Non-pigmented ciliary epithelial cell (primary cell): ENCODE measurements at regions not wholly inside any gene's neighbourhood (a gene's known extent, or its start where the extent isn't known, plus 50 kb on each side); places are given as distances from the start of the nearest gene placed in this dataset.
"Not testable (repeated sequence)": the region's sequence is repeated elsewhere in the genome, so short reads cannot be mapped to it uniquely, and the experiment has no call there.

ENCODE experiments used
- DNase-seq: peaks from one replicate; pipeline ENCODE4 v3.0.0-alpha.2; 2010; ENCODE audit warnings: low read depth

- DNase-seq, result no peak
Measured at GRCh38 chr1:233790121-233790520, 114.4 kb upstream of the SLC35F3 start.

GRCh38 chr1:233790662-233791371 is 113.7 kb upstream of the SLC35F3 start:
- DNase-seq, result peak; percentile 14

GRCh38 chr1:233791372-233791703 is 113.1 kb upstream of the SLC35F3 start:
- no peak for DNase-seq

- DNase-seq, result no peak
Measured at GRCh38 chr1:233791721-233792120, 112.8 kb upstream of the SLC35F3 start.

- no peak for DNase-seq
Measured at GRCh38 chr1:233794863-233795262, 109.6 kb upstream of the SLC35F3 start.

- no peak for DNase-seq
Measured at GRCh38 chr1:233796146-233796783, 108.2 kb upstream of the SLC35F3 start.

GRCh38 chr1:233802611-233803010 is 101.9 kb upstream of the SLC35F3 start:
- DNase-seq, result no peak

- no peak for DNase-seq
Measured at GRCh38 chr1:233805786-233806185, 98.7 kb upstream of the SLC35F3 start.

- no peak for DNase-seq
Measured at GRCh38 chr1:233815357-233815756, 89.1 kb upstream of the SLC35F3 start.

- DNase-seq, result no peak
Measured at GRCh38 chr1:233815865-233816264, 88.6 kb upstream of the SLC35F3 start.

- DNase-seq, result no peak
Measured at GRCh38 chr1:233816348-233816747, 88.1 kb upstream of the SLC35F3 start.

- no peak for DNase-seq
Measured at GRCh38 chr1:233819042-233819441, 85.4 kb upstream of the SLC35F3 start.

- DNase-seq, result not testable (repeated sequence)
Measured at GRCh38 chr1:233824179-233824578, 80.3 kb upstream of the SLC35F3 start.

GRCh38 chr1:233827937-233828336 is 76.5 kb upstream of the SLC35F3 start:
- DNase-seq, result not testable (repeated sequence)

GRCh38 chr1:233828480-233828879 is 76.0 kb upstream of the SLC35F3 start:
- no peak for DNase-seq

- no peak for DNase-seq
Measured at GRCh38 chr1:233834609-233835008, 69.9 kb upstream of the SLC35F3 start.

- DNase-seq, result not testable (repeated sequence)
Measured at GRCh38 chr1:233838207-233838606, 66.3 kb upstream of the SLC35F3 start.

- peak; percentile 15 for DNase-seq
Measured at GRCh38 chr1:233843525-233844204, 60.8 kb upstream of the SLC35F3 start.

GRCh38 chr1:233844275-233844674 is 60.2 kb upstream of the SLC35F3 start:
- no peak for DNase-seq

- DNase-seq, result peak; percentile 9
Measured at GRCh38 chr1:233844692-233845091, 59.8 kb upstream of the SLC35F3 start.
